Mesendoderm (in vitro differentiated cells): ENCODE measurements at regions not wholly inside any gene's neighbourhood (a gene's known extent, or its start where the extent isn't known, plus 50 kb on each side); places are given as distances from the start of the nearest gene placed in this dataset.

Source experiments
- DNase-seq: peaks from one replicate; pipeline ENCODE4 v3.0.0; 2013
- H2AK5ac ChIP-seq: 2 replicates; pipeline ENCODE4 v1.6.1; 2013; ENCODE audit warnings: low read length, inconsistent platforms
- H2BK120ac ChIP-seq: 2 replicates; pipeline ENCODE4 v1.6.1; 2013; ENCODE audit warnings: low read depth, mild to moderate bottlenecking, low read length, moderate library complexity, mixed read lengths
- H2BK15ac ChIP-seq: replicated peaks from 2 replicates; pipeline ENCODE4 v1.6.1; 2013; ENCODE audit warnings: low read depth, mild to moderate bottlenecking, moderate library complexity
- H2BK5ac ChIP-seq: 2 replicates; pipeline ENCODE4 v1.6.1; 2013; ENCODE audit warnings: low read length, inconsistent platforms
- H3K18ac ChIP-seq: 2 replicates; pipeline ENCODE4 v1.6.1; 2013; ENCODE audit warnings: mild to moderate bottlenecking, low read length, mixed read lengths
- H3K23ac ChIP-seq: one replicate; pipeline ENCODE4 v1.6.1; 2013; ENCODE audit warnings: low read length
- H3K27ac ChIP-seq: 2 replicates; pipeline ENCODE4 v1.5.1; 2013; ENCODE audit warnings: low read depth, mild to moderate bottlenecking, inconsistent platforms, low read length, moderate library complexity
- H3K27me3 ChIP-seq: 2 replicates; pipeline ENCODE4 v1.6.1; 2013; ENCODE audit warnings: low read length, control low read depth, mild to moderate bottlenecking, inconsistent platforms; ENCODE audit not compliant: insufficient read depth, poor library complexity
- H3K36me3 ChIP-seq: 2 replicates; pipeline ENCODE4 v1.6.1; 2013; ENCODE audit warnings: low read length, inconsistent platforms; ENCODE audit not compliant: control insufficient read depth, insufficient read depth
- H3K4ac ChIP-seq: one replicate; pipeline ENCODE4 v1.6.1; 2013; ENCODE audit warnings: low read depth, mild to moderate bottlenecking, low read length, moderate library complexity
- H3K4me1 ChIP-seq: 2 replicates; pipeline ENCODE4 v1.6.1; 2013; ENCODE audit warnings: low read depth, low read length, inconsistent platforms; ENCODE audit not compliant: control insufficient read depth
- H3K4me2 ChIP-seq: 2 replicates; pipeline ENCODE4 v1.6.1; 2013; ENCODE audit warnings: low read length
- H3K4me3 ChIP-seq: 2 replicates; pipeline ENCODE4 v1.5.1; 2013; ENCODE audit warnings: mild to moderate bottlenecking, low read length
- H3K56ac ChIP-seq: one replicate; pipeline ENCODE4 v1.6.1; 2013; ENCODE audit warnings: low read length
- H3K79me1 ChIP-seq: 2 replicates; pipeline ENCODE4 v1.6.1; 2013; ENCODE audit warnings: low read length, inconsistent platforms
- H3K79me2 ChIP-seq: 2 replicates; pipeline ENCODE4 v1.6.1; 2013; ENCODE audit warnings: mild to moderate bottlenecking, low read length; ENCODE audit not compliant: control insufficient read depth, insufficient read depth
- H3K9ac ChIP-seq: 2 replicates; pipeline ENCODE4 v1.6.1; 2013; ENCODE audit warnings: low read length, inconsistent platforms
- H4K5ac ChIP-seq: one replicate; pipeline ENCODE4 v1.6.1; 2013; ENCODE audit warnings: low read length
- H4K8ac ChIP-seq: one replicate; pipeline ENCODE4 v1.6.1; 2013; ENCODE audit warnings: low read depth, mild to moderate bottlenecking, control low read depth, low read length, moderate library complexity
- WGBS: extraction: QIAGEN DNeasy Blood & Tissue Kit; methylation state at CpG from one replicate; pipeline ENCODE4 v1.1.7; 2013; ENCODE audit warnings: low lambda C conversion rate, missing lambda C conversion rate; ENCODE audit not compliant: insufficient coverage; ENCODE audit errors: extremely low coverage; 5-methylcytosine and 5-hydroxymethylcytosine counted together

DNA sequence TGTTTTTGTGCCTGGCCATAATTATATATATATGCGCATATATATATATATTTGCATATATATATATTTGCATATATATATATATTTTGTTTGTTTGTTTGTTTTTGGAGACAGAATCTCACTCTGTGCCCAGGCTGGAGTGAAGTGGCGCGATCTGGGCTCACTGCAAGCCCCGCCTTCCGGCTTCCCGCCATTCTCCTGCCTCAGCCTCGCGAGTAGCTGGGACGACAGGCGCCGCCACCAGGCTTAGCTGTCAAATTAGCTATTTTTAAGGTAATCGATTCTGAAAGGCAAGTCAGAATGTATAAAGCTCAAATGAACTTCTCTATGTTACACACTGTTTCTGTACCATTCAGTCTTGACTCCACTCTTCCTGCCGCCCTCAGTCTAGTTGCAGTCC is 273.3 kb downstream of the TRIML1 start:
- Histone ChIP-seq H3K79me1 (no peaks in the 10 kb centered on the region), H3K4ac (no peak overlapping the region), H3K4me2 (no peak overlapping the region), H3K9ac (no peak overlapping the region), H3K79me2 (no peaks in the 10 kb centered on the region), H3K23ac (no peak overlapping the region), H3K36me3 (no peaks in the 10 kb centered on the region), H4K8ac (no peak overlapping the region), H2BK5ac (no peak overlapping the region), H2BK15ac (no peak overlapping the region), H3K56ac (no peak overlapping the region), H2BK120ac (no peak overlapping the region), H4K5ac (no peak overlapping the region), H3K4me1 (no peaks in the 10 kb centered on the region), H3K27me3 (no peaks in the 10 kb centered on the region), H3K27ac (no peak overlapping the region), H2AK5ac (no peak overlapping the region), H3K18ac (no peak overlapping the region), H3K4me3 (no peak overlapping the region)
- no CpG with 5 or more reads among the region's 13 CpGs for WGBS
- no peak for DNase-seq

GRCh38 chr4:188414441-188414840 is 275.2 kb downstream of the TRIML1 start:
- H3K4me1 ChIP-seq, result no peaks in the 10 kb centered on the region
- H3K18ac ChIP-seq, result no peak overlapping the region
- H3K4ac ChIP-seq, result no peak overlapping the region
- WGBS, result no CpG with 5 or more reads among the region's 10 CpGs
- H3K36me3 ChIP-seq, result no peaks in the 10 kb centered on the region
- no peak overlapping the region for H3K4me2 ChIP-seq
- H3K27me3 ChIP-seq, result no peaks in the 10 kb centered on the region
- H3K23ac ChIP-seq, result no peak overlapping the region
- H3K4me3 ChIP-seq, result no peak overlapping the region
- no peak overlapping the region for H2AK5ac ChIP-seq
- H2BK120ac ChIP-seq, result no peak overlapping the region
- DNase-seq, result no peak
- H3K9ac ChIP-seq, result no peak overlapping the region
- no peak overlapping the region for H4K5ac ChIP-seq
- H3K79me2 ChIP-seq, result no peaks in the 10 kb centered on the region
- no peak overlapping the region for H3K56ac ChIP-seq
- no peak overlapping the region for H3K27ac ChIP-seq
- H2BK5ac ChIP-seq, result no peak overlapping the region
- H4K8ac ChIP-seq, result no peak overlapping the region
- no peak overlapping the region for H2BK15ac ChIP-seq
- no peaks in the 10 kb centered on the region for H3K79me1 ChIP-seq

- H4K5ac ChIP-seq, result no peak overlapping the region
- WGBS, result no CpG with 5 or more reads among the region's 3 CpGs
Measured at GRCh38 chr4:188417181-188417580, 277.9 kb downstream of the TRIML1 start.

DNA sequence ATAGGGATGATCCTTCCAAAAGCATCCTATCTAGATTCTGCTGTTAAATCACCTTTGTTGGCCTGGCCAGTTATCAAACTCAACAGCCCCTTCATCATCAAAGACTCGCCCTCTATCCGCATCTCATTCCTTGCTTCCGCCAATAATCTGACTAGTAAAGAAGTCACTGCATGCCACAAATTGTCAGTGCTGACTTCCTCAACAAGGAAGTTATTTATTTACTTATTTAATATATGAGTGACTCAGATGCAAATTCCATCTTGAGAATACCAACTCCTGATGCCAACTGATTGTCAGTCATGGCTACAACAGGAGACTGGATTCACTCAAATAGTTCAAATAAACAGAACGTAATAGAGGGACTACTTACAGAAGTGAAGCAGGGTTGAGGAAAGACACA is 283.8 kb downstream of the TRIML1 start:
- no peak for DNase-seq
- Histone ChIP-seq H2BK15ac (no peak overlapping the region), H4K8ac (no peak overlapping the region)

More at GRCh38 chr4:188417181-188417580, 277.9 kb downstream of the TRIML1 start:
- Histone ChIP-seq H3K18ac (no peak overlapping the region), H3K27me3 (no peaks in the 10 kb centered on the region), H3K4ac (no peak overlapping the region), H3K27ac (no peak overlapping the region), H3K4me2 (no peak overlapping the region), H3K9ac (no peak overlapping the region), H3K23ac (no peak overlapping the region), H2BK15ac (no peak overlapping the region), H4K8ac (no peak overlapping the region), H2BK120ac (no peak overlapping the region), H3K36me3 (no peaks in the 10 kb centered on the region), H2AK5ac (no peak overlapping the region), H3K56ac (no peak overlapping the region), H3K79me1 (no peaks in the 10 kb centered on the region), H3K4me1 (no peaks in the 10 kb centered on the region), H3K79me2 (no peaks in the 10 kb centered on the region), H2BK5ac (no peak overlapping the region), H3K4me3 (no peak overlapping the region)
- peak; percentile 67 for DNase-seq

GRCh38 chr4:188428935-188429334 is 289.7 kb downstream of the TRIML1 start:
- no peak overlapping the region for H3K56ac ChIP-seq
- no peak overlapping the region for H3K18ac ChIP-seq
- DNase-seq, result peak; percentile 72
- H4K5ac ChIP-seq, result no peak overlapping the region
- H2AK5ac ChIP-seq, result no peak overlapping the region
- H3K4ac ChIP-seq, result no peak overlapping the region
- WGBS, result no CpG with 5 or more reads among the region's 6 CpGs
- H2BK15ac ChIP-seq, result no peak overlapping the region
- H3K27me3 ChIP-seq, result no peaks in the 10 kb centered on the region
- H3K36me3 ChIP-seq, result no peaks in the 10 kb centered on the region
- H4K8ac ChIP-seq, result no peak overlapping the region
- H3K4me2 ChIP-seq, result no peak overlapping the region
- no peak overlapping the region for H2BK5ac ChIP-seq
- no peak overlapping the region for H2BK120ac ChIP-seq
- no peak overlapping the region for H3K9ac ChIP-seq
- H3K4me1 ChIP-seq, result no peaks in the 10 kb centered on the region
- H3K23ac ChIP-seq, result no peak overlapping the region
- H3K4me3 ChIP-seq, result no peak overlapping the region
- no peaks in the 10 kb centered on the region for H3K79me1 ChIP-seq
- H3K27ac ChIP-seq, result no peak overlapping the region
- no peaks in the 10 kb centered on the region for H3K79me2 ChIP-seq

More for the DNA sequence above, 283.8 kb downstream of the TRIML1 start:
- no peaks in the 10 kb centered on the region for H3K79me1 ChIP-seq
- H2AK5ac ChIP-seq, result no peak overlapping the region
- H3K18ac ChIP-seq, result no peak overlapping the region
- H3K4me2 ChIP-seq, result no peak overlapping the region
- no peaks in the 10 kb centered on the region for H3K27me3 ChIP-seq
- H2BK120ac ChIP-seq, result no peak overlapping the region
- no peak overlapping the region for H3K4ac ChIP-seq
- H4K5ac ChIP-seq, result no peak overlapping the region
- no peak overlapping the region for H3K9ac ChIP-seq
- H2BK5ac ChIP-seq, result no peak overlapping the region
- WGBS, result no CpG with 5 or more reads among the region's 4 CpGs
- H3K4me1 ChIP-seq, result no peaks in the 10 kb centered on the region
- H3K56ac ChIP-seq, result no peak overlapping the region
- H3K4me3 ChIP-seq, result no peak overlapping the region
- H3K36me3 ChIP-seq, result no peaks in the 10 kb centered on the region
- no peaks in the 10 kb centered on the region for H3K79me2 ChIP-seq
- no peak overlapping the region for H3K27ac ChIP-seq
- no peak overlapping the region for H3K23ac ChIP-seq

DNA sequence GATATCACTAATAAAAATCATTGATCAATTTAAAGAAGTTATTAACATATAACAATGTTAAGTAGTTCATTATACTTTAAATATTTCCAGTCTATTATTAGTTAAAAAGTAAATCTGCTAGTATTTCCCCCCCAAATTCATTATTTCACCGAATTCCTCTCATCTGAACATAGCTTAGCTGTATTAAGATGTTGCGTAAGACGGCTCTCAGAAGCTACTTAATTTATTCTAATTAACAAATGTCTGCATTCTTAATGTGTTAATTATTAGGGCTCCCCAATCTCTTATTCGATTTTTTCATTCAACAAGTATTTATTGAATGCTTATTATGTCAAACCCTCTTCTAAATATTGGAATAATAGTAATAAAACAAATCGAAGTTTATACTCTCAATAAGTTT is 290.7 kb downstream of the TRIML1 start:
- no peaks in the 10 kb centered on the region for H3K36me3 ChIP-seq
- no peak overlapping the region for H2BK120ac ChIP-seq
- no peak overlapping the region for H4K8ac ChIP-seq
- no peaks in the 10 kb centered on the region for H3K79me2 ChIP-seq
- no peak overlapping the region for H3K4me3 ChIP-seq
- no peaks in the 10 kb centered on the region for H3K27me3 ChIP-seq
- WGBS, result no CpG with 5 or more reads among the region's 5 CpGs
- H3K18ac ChIP-seq, result no peak overlapping the region
- H2BK15ac ChIP-seq, result no peak overlapping the region
- DNase-seq, result no peak
- H3K56ac ChIP-seq, result no peak overlapping the region
- no peak overlapping the region for H4K5ac ChIP-seq
- no peak overlapping the region for H2AK5ac ChIP-seq
- no peaks in the 10 kb centered on the region for H3K79me1 ChIP-seq
- H3K4me1 ChIP-seq, result no peaks in the 10 kb centered on the region
- H3K4ac ChIP-seq, result no peak overlapping the region
- H3K23ac ChIP-seq, result no peak overlapping the region
- no peak overlapping the region for H2BK5ac ChIP-seq
- H3K9ac ChIP-seq, result no peak overlapping the region
- H3K27ac ChIP-seq, result no peak overlapping the region
- H3K4me2 ChIP-seq, result no peak overlapping the region
